Caco-2 (cell line): ENCODE measurements at regions not wholly inside any gene's neighbourhood (a gene's known extent, or its start where the extent isn't known, plus 50 kb on each side); places are given as distances from the start of the nearest gene placed in this dataset.

Experiments used
- BruUV-seq: library from RNA; stranded (reverse); fragments of 400-500 nt; replicated peaks from 2 replicates; lab custom pipeline; 2021; lab: Mats Ljungman, UMichigan
- CTCF ChIA-PET: fragments of 300-600 bp; sonication (Branson Sonifier 250); formaldehyde crosslinking; loops from one replicate; lab custom pipeline; 2022; ENCODE audit warnings: antibody characterized with exemption; lab: Charles Lee
- POLR2A ChIA-PET: fragments of 300-600 bp; sonication (Branson Sonifier 250); formaldehyde crosslinking; loops from one replicate; lab custom pipeline; 2022; ENCODE audit warnings: antibody characterized with exemption; lab: Charles Lee
- DNase-seq, 2 experiments: peaks; one replicate each; pipeline versions ENCODE4 v3.0.0 to v3.0.0-alpha.2; 2020 to 2022
- H3K27me3 ChIP-seq: replicated peaks from 2 replicates; pipeline ENCODE4 v1.6.0; 2011; ENCODE audit warnings: low read length; ENCODE audit not compliant: control insufficient read depth, insufficient read depth
- H3K36me3 ChIP-seq: 2 replicates; pipeline ENCODE4 v1.5.1; 2011; ENCODE audit warnings: low read length; ENCODE audit not compliant: control insufficient read depth, insufficient read depth
- H3K4me1 ChIP-seq: fragments of 250-450 bp; sonication (Bioruptor Pico); 2 replicates; pipeline ENCODE4 v1.5.1; 2020; ENCODE audit warnings: mild to moderate bottlenecking
- H3K4me3 ChIP-seq: 2 replicates; pipeline ENCODE4 v1.5.1; 2011; ENCODE audit warnings: low read depth, mild to moderate bottlenecking, control low read depth, low read length
- H3K9me3 ChIP-seq: fragments of 250-450 bp; sonication (Bioruptor Pico); 2 replicates; pipeline ENCODE4 v1.5.1; 2020; ENCODE audit warnings: mild to moderate bottlenecking, moderate library complexity
- H3K27ac Mint-ChIP-seq: one replicate; pipeline ENCODE4 v1.8.0; 2022; ENCODE audit warnings: mixed read lengths; ENCODE audit not compliant: unreplicated experiment
- H3K27me3 Mint-ChIP-seq: one replicate; pipeline ENCODE4 v1.8.0; 2022; ENCODE audit warnings: mixed read lengths; ENCODE audit not compliant: insufficient read depth, unreplicated experiment
- H3K36me3 Mint-ChIP-seq: one replicate; pipeline ENCODE4 v1.8.0; 2022; ENCODE audit warnings: mild to moderate bottlenecking, mixed read lengths; ENCODE audit not compliant: insufficient read depth, unreplicated experiment
- H3K4me1 Mint-ChIP-seq: one replicate; pipeline ENCODE4 v1.8.0; 2022; ENCODE audit warnings: low read depth, mixed read lengths; ENCODE audit not compliant: unreplicated experiment
- H3K4me3 Mint-ChIP-seq: one replicate; pipeline ENCODE4 v1.8.0; 2022; ENCODE audit warnings: mild to moderate bottlenecking, moderate library complexity, mixed read lengths; ENCODE audit not compliant: unreplicated experiment
- H3K9me3 Mint-ChIP-seq: one replicate; pipeline ENCODE4 v1.8.0; 2022; ENCODE audit warnings: mixed read lengths; ENCODE audit not compliant: unreplicated experiment
- CTCF ChIP-seq, 2 experiments: fragments of 200-600 bp in 1 of 2; IDR thresholded peaks; 1 replicate in 1 of 2; 2 replicates in 1 of 2; pipeline versions ENCODE4 v1.5.1 to v1.8.0; 2011 to 2022; ENCODE audit warnings: antibody characterized with exemption in 1 of 2, control low read depth in 1 of 2, inconsistent platforms in 1 of 2, low read depth in 1 of 2, low read length in 1 of 2, mild to moderate bottlenecking in 1 of 2, moderate library complexity in 1 of 2; ENCODE audit not compliant: insufficient read depth in 1 of 2, severe bottlenecking in 1 of 2, unreplicated experiment in 1 of 2
- intact Hi-C: fragments of 100-400 bp; cut with micrococcal nuclease; formaldehyde crosslinking; loops from one replicate; pipeline ENCODE4 v1.10.0; 2022; ENCODE audit not compliant: unreplicated experiment

- H3K9me3 Mint-ChIP-seq: no peaks in the 10 kb centered on the region
- Histone ChIP-seq H3K9me3 (no peaks in the 10 kb centered on the region; the same call in 1 of the 2 replicates), H3K4me3 (no peak overlapping the region), H3K36me3 (no peaks in the 10 kb centered on the region), H3K27me3 (no peaks in the 10 kb centered on the region), H3K4me1 (no peaks in the 10 kb centered on the region)
- DNase-seq: no peak
- H3K4me1 Mint-ChIP-seq: no peaks in the 10 kb centered on the region
- H3K27me3 Mint-ChIP-seq: no peaks in the 10 kb centered on the region
- H3K4me3 Mint-ChIP-seq: no peak overlapping the region
- intact Hi-C loops: no loop called here
- POLR2A ChIA-PET: no interaction called here
- BruUV-seq: no TSS peak
- no peaks in the 10 kb centered on the region for H3K36me3 Mint-ChIP-seq
- H3K27ac Mint-ChIP-seq: no peak overlapping the region
- CTCF ChIA-PET: no interaction called here
- no peak for TF ChIP-seq CTCF (IDR thresholded peaks at IDR 0.05; ENCODE audit: insufficient read depth in 1 of 2, low read depth in 1 of 2, low read length in 1 of 2, severe bottlenecking in 1 of 2, unreplicated experiment in 1 of 2)
Observed at GRCh38 chr6:112739766-112740165, 392.6 kb downstream of the RFPL4B start.

GRCh38 chr6:112743323-112743722 lies 396.2 kb downstream of the RFPL4B start:
- intact Hi-C loops: no loop called here
- no peaks in the 10 kb centered on the region for H3K4me1 Mint-ChIP-seq
- TF ChIP-seq CTCF (IDR thresholded peaks at IDR 0.05; ENCODE audit: insufficient read depth in 1 of 2, low read depth in 1 of 2, low read length in 1 of 2, severe bottlenecking in 1 of 2, unreplicated experiment in 1 of 2): no peak
- no peaks in the 10 kb centered on the region for H3K36me3 Mint-ChIP-seq
- ChIA-PET POLR2A (no interaction called here), CTCF (no interaction called here)
- no peak overlapping the region for H3K27ac Mint-ChIP-seq
- no peaks in the 10 kb centered on the region for H3K36me3 ChIP-seq
- H3K9me3 Mint-ChIP-seq: no peaks in the 10 kb centered on the region
- H3K9me3 ChIP-seq: no peaks in the 10 kb centered on the region; the same call in 1 of the 2 replicates
- H3K4me3 ChIP-seq: no peak overlapping the region
- no peak overlapping the region for H3K4me3 Mint-ChIP-seq
- BruUV-seq: no TSS peak
- no peak for DNase-seq
- H3K27me3 ChIP-seq: no peaks in the 10 kb centered on the region
- no peaks in the 10 kb centered on the region for H3K27me3 Mint-ChIP-seq
- no peaks in the 10 kb centered on the region for H3K4me1 ChIP-seq

GRCh38 chr6:112744827-112745226 lies 397.7 kb downstream of the RFPL4B start:
- intact Hi-C loops: no loop called here
- Mint-ChIP-seq H3K27me3 (no peaks in the 10 kb centered on the region), H3K9me3 (no peaks in the 10 kb centered on the region), H3K36me3 (no peaks in the 10 kb centered on the region), H3K4me1 (no peaks in the 10 kb centered on the region), H3K27ac (no peak overlapping the region), H3K4me3 (no peak overlapping the region)
- POLR2A ChIA-PET: no interaction called here
- Histone ChIP-seq H3K4me3 (no peak overlapping the region), H3K9me3 (no peaks in the 10 kb centered on the region; the same call in 1 of the 2 replicates), H3K27me3 (no peaks in the 10 kb centered on the region), H3K4me1 (no peaks in the 10 kb centered on the region), H3K36me3 (no peaks in the 10 kb centered on the region)
- BruUV-seq: no TSS peak
- CTCF ChIA-PET: no interaction called here
- TF ChIP-seq CTCF (IDR thresholded peaks at IDR 0.05; ENCODE audit: insufficient read depth in 1 of 2, low read depth in 1 of 2, low read length in 1 of 2, severe bottlenecking in 1 of 2, unreplicated experiment in 1 of 2): no peak
- DNase-seq: no peak
